GM12878 (cell line): ENCODE measurements at regions not wholly inside any gene's neighbourhood (a gene's known extent, or its start where the extent isn't known, plus 50 kb on each side); places are given as distances from the start of the nearest gene placed in this dataset.

ENCODE experiments used
- CTCF ChIP-seq, 3 experiments: IDR thresholded peaks in 2 of 3; conservative IDR thresholded peaks in 1 of 3; 2 replicates each; pipeline ENCODE4 v1.5.1; 2011; ENCODE audit warnings: low read depth in 3 of 3, low read length in 3 of 3, mild to moderate bottlenecking in 3 of 3, control low read depth in 2 of 3, moderate library complexity in 2 of 3, inconsistent platforms in 1 of 3, mixed read lengths in 1 of 3; ENCODE audit not compliant: control insufficient read depth in 2 of 3, insufficient read depth in 1 of 3; ENCODE audit errors: extremely low read depth in 1 of 3
- EP300 ChIP-seq, 2 experiments: fragments of 150-350 bp in 1 of 2; IDR thresholded peaks; 2 replicates each; pipeline ENCODE4 v1.6.1; 2011 to 2012; ENCODE audit warnings: low read depth in 2 of 2, low read length in 2 of 2, borderline replicate concordance in 1 of 2, improper control_type of control experiment in 1 of 2, inconsistent platforms in 1 of 2; ENCODE audit not compliant: control insufficient read depth in 1 of 2
- FOS ChIP-seq: IDR thresholded peaks from 3 replicates; pipeline ENCODE4 v1.6.1; 2011; ENCODE audit warnings: borderline replicate concordance; ENCODE audit not compliant: insufficient read length; ENCODE audit errors: extremely low read depth
- HDAC2 ChIP-seq: fragments of 200-600 bp; sonication (generic); IDR thresholded peaks from 2 replicates; pipeline ENCODE4 v1.6.1; 2017
- JUND ChIP-seq: IDR thresholded peaks from 2 replicates; pipeline ENCODE4 v1.6.1; 2012; ENCODE audit warnings: low read depth, mild to moderate bottlenecking, low read length, improper control_type of control experiment, moderate library complexity
- MTA3 ChIP-seq: IDR thresholded peaks from 2 replicates; pipeline ENCODE4 v1.6.1; 2012; ENCODE audit warnings: low read length, inconsistent platforms, borderline replicate concordance
- PAX8 ChIP-seq: fragments of 450-650 bp; IDR thresholded peaks from 2 replicates; pipeline ENCODE4 v1.6.1; 2017; ENCODE audit warnings: mild to moderate bottlenecking, moderate library complexity
- POLR2A ChIP-seq: IDR thresholded peaks from 2 replicates; pipeline ENCODE4 v1.6.1; 2011; ENCODE audit warnings: low read depth, mild to moderate bottlenecking, low read length
- RELA ChIP-seq: fragments of 450-650 bp; IDR thresholded peaks from 2 replicates; pipeline ENCODE4 v1.8.0; 2014; ENCODE audit warnings: borderline replicate concordance; ENCODE audit not compliant: partially characterized antibody
- SMARCA5 ChIP-seq: fragments of 450-650 bp; IDR thresholded peaks from 2 replicates; pipeline ENCODE4 v1.6.1; 2017; ENCODE audit warnings: mild to moderate bottlenecking
- TCF12 ChIP-seq: IDR thresholded peaks from 2 replicates; pipeline ENCODE4 v1.6.1; 2011; ENCODE audit warnings: low read depth, mild to moderate bottlenecking, low read length
- USF2 ChIP-seq: IDR thresholded peaks from 2 replicates; pipeline ENCODE4 v1.6.1; 2011; ENCODE audit warnings: low read depth, low read length, improper control_type of control experiment, borderline replicate concordance

GRCh38 chr9:106731910-106732309, 131.1 kb upstream of the ZNF462 start:
- no peak for TF ChIP-seq RELA
- TF ChIP-seq CTCF (IDR thresholded peaks at IDR 0.05 in 2 of 3, conservative IDR thresholded peaks at IDR 0.05 in 1 of 3; ENCODE audit: control insufficient read depth in 2 of 3, extremely low read depth in 1 of 3, insufficient read depth in 1 of 3, low read depth in 3 of 3, low read length in 3 of 3), result no peak
- TF ChIP-seq USF2, result no peak
- TF ChIP-seq JUND, result no peak
- no peak for TF ChIP-seq SMARCA5
- no peak for TF ChIP-seq MTA3
- TF ChIP-seq HDAC2, result no peak
- TF ChIP-seq POLR2A, result no peak
- TF ChIP-seq FOS, result no peak
- TF ChIP-seq TCF12, result no peak
- no peak for TF ChIP-seq EP300 (IDR thresholded peaks at IDR 0.05; ENCODE audit: borderline replicate concordance in 1 of 2, control insufficient read depth in 1 of 2, low read depth in 2 of 2, low read length in 2 of 2)
- TF ChIP-seq PAX8, result no peak
